AG08396 (cell line): ENCODE measurements at regions not wholly inside any gene's neighbourhood (a gene's known extent, or its start where the extent isn't known, plus 50 kb on each side); places are given as distances from the start of the nearest gene placed in this dataset.

ENCODE experiments used
- DNase-seq: peaks from one replicate; pipeline ENCODE4 v3.0.0; 2012; ENCODE audit warnings: low spot score, mixed read lengths

GRCh38 chr18:55880617-55881016 is 292.6 kb upstream of the TCF4 start:
- no peak for DNase-seq

GRCh38 chr18:55879331-55879730 is 291.3 kb upstream of the TCF4 start:
- no peak for DNase-seq

- no peak for DNase-seq
These were observed 290.2 kb upstream of the TCF4 start for GRCh38 chr18:55878224-55878623.

DNA sequence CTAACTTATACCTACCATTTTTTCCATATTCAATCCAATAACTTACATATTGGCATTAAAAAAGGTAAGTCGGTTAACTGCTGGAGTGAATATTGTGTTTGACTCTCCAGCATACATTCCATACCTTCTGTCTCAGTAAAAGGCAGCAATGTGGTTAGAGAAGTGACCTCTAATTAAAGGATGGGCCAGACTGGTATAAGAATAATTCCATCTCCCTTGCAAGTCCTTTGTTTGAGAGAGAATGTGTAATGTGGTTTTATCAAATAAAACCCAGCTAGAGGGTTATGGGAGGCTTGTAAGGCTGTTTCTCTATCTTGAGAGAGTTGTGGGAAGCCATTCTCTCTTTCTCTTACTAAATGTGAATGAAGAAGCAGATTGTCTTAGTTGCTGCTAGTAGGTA is 289.3 kb upstream of the TCF4 start:
- no peak for DNase-seq

- DNase-seq = no peak
These were observed 288.3 kb upstream of the TCF4 start for GRCh38 chr18:55876254-55876653.

DNA sequence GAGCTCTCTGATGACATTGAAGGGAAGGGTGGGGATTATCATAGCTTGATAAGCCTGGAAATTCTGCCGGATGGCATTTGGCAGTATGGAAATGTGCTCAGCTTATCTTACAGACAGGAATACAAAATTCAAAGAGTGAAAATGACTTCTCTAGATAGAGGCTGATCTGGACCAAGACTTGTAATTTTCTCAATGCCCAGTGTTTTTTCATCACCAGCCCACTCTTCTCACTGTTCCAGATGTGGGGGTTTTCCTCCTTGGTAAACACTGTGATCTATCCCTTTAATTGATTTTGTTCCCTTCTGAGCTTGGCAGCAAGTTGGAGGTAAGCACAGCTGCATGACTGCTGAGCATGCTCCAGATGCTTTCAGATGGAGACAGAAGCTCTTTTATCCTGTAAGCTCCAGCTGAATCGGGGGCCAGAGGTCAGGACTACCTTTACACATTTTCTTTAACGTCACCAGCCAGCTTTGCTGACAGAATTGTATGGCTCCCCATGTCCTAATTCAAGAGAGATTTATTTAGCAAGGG is 287.4 kb upstream of the TCF4 start:
- DNase-seq = no peak

DNA sequence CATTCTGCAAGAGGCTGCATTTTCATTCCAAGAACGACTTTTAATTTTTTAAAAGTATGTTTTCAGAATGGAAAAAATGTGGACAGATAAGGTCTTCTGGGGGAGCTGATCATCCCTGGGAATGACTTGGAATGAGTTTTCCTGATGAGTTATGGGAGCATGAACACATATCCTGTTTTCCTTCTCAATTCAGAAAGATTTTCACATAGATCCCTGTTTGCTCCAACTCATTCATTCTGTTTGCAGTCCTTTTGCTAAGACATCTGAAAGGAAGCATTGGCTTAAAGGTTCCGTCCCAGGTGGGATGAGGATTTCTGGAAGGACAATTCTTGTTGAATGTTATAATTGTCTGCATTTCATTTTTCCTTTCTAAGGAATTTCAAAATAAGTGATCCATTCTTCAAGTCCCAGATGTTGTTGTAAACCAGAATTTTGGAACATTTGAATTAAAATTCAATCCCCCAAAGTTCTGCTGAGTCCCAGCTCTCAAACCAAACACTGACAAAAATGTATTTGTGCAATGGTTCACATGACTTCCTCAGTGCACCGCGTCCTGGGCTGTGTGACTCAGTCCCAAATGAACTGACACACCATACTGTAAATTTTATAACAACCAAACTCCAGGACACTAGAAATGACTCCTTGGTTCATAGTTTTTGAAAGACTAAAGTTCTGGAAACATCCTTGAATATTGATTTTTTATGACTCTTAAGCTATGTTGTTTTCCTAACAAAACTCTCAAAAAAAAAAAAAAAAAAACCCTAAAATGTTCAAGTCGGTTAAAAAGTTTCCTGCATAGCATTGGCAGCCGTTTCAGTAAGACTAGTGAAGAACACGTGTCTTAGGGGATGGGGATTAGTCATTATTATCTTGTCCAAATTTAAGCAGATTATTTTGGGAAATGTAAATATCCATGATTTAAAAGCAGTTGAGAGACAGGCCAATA is 281.8 kb upstream of the TCF4 start:
- DNase-seq = peak; percentile 51

- peak; percentile 14 for DNase-seq
These were observed 280.9 kb upstream of the TCF4 start for GRCh38 chr18:55868909-55869308.

- DNase-seq = no peak
These were observed 278.9 kb upstream of the TCF4 start for GRCh38 chr18:55866886-55867285.

DNA sequence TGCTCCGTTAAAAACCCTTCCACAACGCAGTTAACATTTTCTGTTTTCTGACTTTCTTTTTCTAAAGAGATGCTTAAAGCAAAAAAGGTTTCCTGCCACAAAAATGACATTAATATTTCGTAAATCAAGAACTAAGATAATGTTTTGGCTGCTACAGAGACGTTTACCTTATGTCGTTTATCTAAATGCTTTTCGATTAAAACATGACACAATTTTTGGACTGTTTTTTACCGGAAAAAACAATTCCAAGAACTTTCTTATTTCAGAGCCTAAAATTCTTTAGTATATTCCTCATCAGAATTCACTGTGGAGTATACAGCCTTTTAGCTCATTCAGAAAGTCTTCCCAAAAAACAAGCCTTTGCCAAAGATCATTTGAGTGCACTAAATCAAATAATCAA is 278.0 kb upstream of the TCF4 start:
- DNase-seq = no peak

GRCh38 chr18:55864281-55864680 is 276.3 kb upstream of the TCF4 start:
- DNase-seq = no peak

DNA sequence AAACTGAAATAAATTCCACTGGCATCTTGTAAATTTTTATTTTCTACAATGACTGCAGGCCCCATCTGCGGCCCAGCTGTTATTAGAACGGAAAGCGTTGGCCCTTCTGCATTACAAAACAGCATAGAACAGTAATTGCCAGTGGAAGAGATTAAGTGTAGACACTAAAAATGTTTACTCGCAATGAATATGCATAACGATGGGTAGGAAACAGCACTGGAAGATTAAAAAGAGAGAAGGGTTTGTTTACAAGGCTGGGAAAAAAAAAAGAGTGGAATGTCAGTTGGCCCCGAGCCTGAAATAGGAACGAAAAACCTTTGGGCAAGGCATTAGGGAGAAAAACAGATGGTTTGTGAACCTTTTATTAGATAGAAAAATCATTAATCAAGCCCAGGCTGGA is 275.9 kb upstream of the TCF4 start:
- DNase-seq = no peak

GRCh38 chr18:55863391-55863706 is 275.4 kb upstream of the TCF4 start:
- no peak for DNase-seq

GRCh38 chr18:55862693-55863390 is 274.9 kb upstream of the TCF4 start:
- no peak for DNase-seq

- peak; percentile 13 for DNase-seq
These were observed 273.3 kb upstream of the TCF4 start for GRCh38 chr18:55861266-55861665.

GRCh38 chr18:55858661-55859515 is 270.9 kb upstream of the TCF4 start:
- no peak for DNase-seq

DNA sequence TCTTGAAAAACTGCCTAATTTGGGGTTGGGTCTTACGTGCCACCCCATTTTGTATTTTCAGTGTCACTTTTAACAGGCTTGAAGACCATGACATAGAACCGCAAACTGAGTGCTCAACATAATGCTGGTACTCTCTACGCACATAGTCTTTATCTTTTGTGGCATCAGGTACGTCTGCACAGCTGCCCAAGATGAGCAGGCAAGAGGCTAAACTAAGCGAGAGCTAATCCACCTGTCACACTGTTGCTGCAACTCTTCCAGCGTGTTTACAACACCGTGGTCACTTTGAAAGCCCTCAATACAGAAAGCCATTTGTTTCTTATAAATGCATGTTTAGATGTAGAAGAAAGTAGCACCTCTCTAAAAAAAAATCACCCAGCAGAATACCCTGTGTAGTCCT is 270.0 kb upstream of the TCF4 start:
- DNase-seq = no peak

DNA sequence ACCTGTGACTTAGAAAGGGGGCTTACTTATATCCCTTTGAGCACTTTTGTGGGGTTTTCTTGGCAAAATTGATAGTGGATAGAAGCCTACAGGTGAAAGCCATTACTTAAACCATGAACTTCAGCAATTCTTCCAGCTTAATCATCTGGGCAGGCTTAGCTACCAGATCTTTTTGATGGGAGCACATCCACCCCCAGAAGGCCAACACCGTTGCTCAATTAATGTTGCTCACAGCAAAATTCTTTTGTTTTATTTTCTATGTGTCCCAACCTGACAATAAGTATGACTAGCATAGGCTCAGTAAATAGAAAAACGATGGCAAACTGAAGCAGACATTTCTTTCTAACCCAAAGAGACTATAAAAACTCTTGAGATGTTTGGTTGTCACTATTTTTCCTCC is 269.4 kb upstream of the TCF4 start:
- DNase-seq = no peak

- no peak for DNase-seq
These were observed 268.7 kb upstream of the TCF4 start for GRCh38 chr18:55856679-55857078.

- DNase-seq = peak; percentile 32
These were observed 268.2 kb upstream of the TCF4 start for GRCh38 chr18:55856229-55856628.

- DNase-seq = no peak
These were observed 265.3 kb upstream of the TCF4 start for GRCh38 chr18:55853268-55853667.

- no peak for DNase-seq
These were observed 262.9 kb upstream of the TCF4 start for GRCh38 chr18:55850904-55851303.
